Neuronal stem cell (in vitro differentiated cells): ENCODE measurements at regions not wholly inside any gene's neighbourhood (a gene's known extent, or its start where the extent isn't known, plus 50 kb on each side); places are given as distances from the start of the nearest gene placed in this dataset.

Experiments used
- DNase-seq: peaks from one replicate; pipeline ENCODE4 v3.0.0-alpha.2; 2013; ENCODE audit warnings: low spot score
- H2AFZ ChIP-seq: one replicate; pipeline ENCODE4 v1.6.1; 2013; ENCODE audit warnings: mild to moderate bottlenecking, low read length, inconsistent platforms
- H2AK5ac ChIP-seq: 2 replicates; pipeline ENCODE4 v1.6.1; 2013; ENCODE audit warnings: low read depth, mild to moderate bottlenecking, inconsistent platforms, low read length, moderate library complexity, mixed read lengths
- H2BK120ac ChIP-seq: 2 replicates; pipeline ENCODE4 v1.6.1; 2013; ENCODE audit warnings: low read depth, mild to moderate bottlenecking, inconsistent platforms, low read length, moderate library complexity, mixed read lengths
- H2BK12ac ChIP-seq: one replicate; pipeline ENCODE4 v1.6.1; 2013; ENCODE audit warnings: low read length, inconsistent platforms
- H2BK15ac ChIP-seq: 2 replicates; pipeline ENCODE4 v1.6.1; 2013; ENCODE audit warnings: mild to moderate bottlenecking, low read length, inconsistent platforms, mixed read lengths
- H2BK5ac ChIP-seq: one replicate; pipeline ENCODE4 v1.6.1; 2013; ENCODE audit warnings: inconsistent platforms, mild to moderate bottlenecking, low read length, moderate library complexity
- H3K14ac ChIP-seq: one replicate; pipeline ENCODE4 v1.6.1; 2013; ENCODE audit warnings: low read length, inconsistent platforms
- H3K18ac ChIP-seq: 2 replicates; pipeline ENCODE4 v1.6.1; 2013; ENCODE audit warnings: low read length, inconsistent platforms
- H3K23ac ChIP-seq: 2 replicates; pipeline ENCODE4 v1.6.1; 2013; ENCODE audit warnings: low read depth, mild to moderate bottlenecking, mixed read lengths, low read length, inconsistent platforms; ENCODE audit not compliant: poor library complexity
- H3K27ac ChIP-seq: replicated peaks from 3 replicates; pipeline ENCODE4 v1.5.1; 2013; ENCODE audit warnings: low read length, inconsistent platforms
- H3K27me3 ChIP-seq, 3 experiments: 2 replicates each; pipeline ENCODE4 v1.6.1; 2013; ENCODE audit warnings: low read length in 3 of 3, mild to moderate bottlenecking in 2 of 3, inconsistent platforms in 1 of 3, low read depth in 1 of 3, mixed read lengths in 1 of 3, moderate library complexity in 1 of 3; ENCODE audit not compliant: control insufficient read depth in 3 of 3, insufficient read depth in 3 of 3
- H3K36me3 ChIP-seq, 2 donors: replicated peaks in 1 of 2; 2 replicates each; pipeline ENCODE4 v1.6.1; 2013; ENCODE audit warnings: low read length in 2 of 2; ENCODE audit not compliant: control insufficient read depth in 2 of 2, insufficient read depth in 2 of 2
- H3K4ac ChIP-seq: 2 replicates; pipeline ENCODE4 v1.6.1; 2013; ENCODE audit warnings: inconsistent platforms, mild to moderate bottlenecking, low read length, moderate library complexity
- H3K4me1 ChIP-seq, 2 donors: 1 replicate in 1 of 2; 2 replicates in 1 of 2; pipeline ENCODE4 v1.6.1; 2013; ENCODE audit warnings: low read length in 2 of 2, low read depth in 1 of 2; ENCODE audit not compliant: control insufficient read depth in 2 of 2, insufficient read depth in 1 of 2
- H3K4me2 ChIP-seq: one replicate; pipeline ENCODE4 v1.6.1; 2013; ENCODE audit warnings: mild to moderate bottlenecking, low read length, inconsistent platforms; ENCODE audit not compliant: insufficient read depth, poor library complexity, severe bottlenecking
- H3K4me3 ChIP-seq, 2 donors: 2 replicates each; pipeline ENCODE4 v1.5.1; 2013; ENCODE audit warnings: low read length in 2 of 2, mild to moderate bottlenecking in 2 of 2, inconsistent platforms in 1 of 2, moderate library complexity in 1 of 2
- H3K79me1 ChIP-seq: one replicate; pipeline ENCODE4 v1.6.1; 2013; ENCODE audit warnings: low read depth, mild to moderate bottlenecking, inconsistent platforms, low read length, moderate library complexity
- H3K9ac ChIP-seq: one replicate; pipeline ENCODE4 v1.6.1; 2013; ENCODE audit warnings: mild to moderate bottlenecking, low read depth, low read length, inconsistent platforms; ENCODE audit not compliant: poor library complexity
- H3K9me3 ChIP-seq, 2 donors: replicated peaks in 1 of 2; 2 replicates each; pipeline versions ENCODE3 to v1.6.1; 2013; ENCODE audit warnings: low read length in 2 of 2, mild to moderate bottlenecking in 2 of 2, inconsistent platforms in 1 of 2, low read depth in 1 of 2, mixed read lengths in 1 of 2, moderate library complexity in 1 of 2; ENCODE audit not compliant: control insufficient read depth in 2 of 2, insufficient read depth in 1 of 2
- H4K8ac ChIP-seq: one replicate; pipeline ENCODE4 v1.6.1; 2013; ENCODE audit warnings: low read depth, mild to moderate bottlenecking, inconsistent platforms, low read length, moderate library complexity
- H4K91ac ChIP-seq: one replicate; pipeline ENCODE4 v1.6.1; 2013; ENCODE audit warnings: low read length, low read depth, mild to moderate bottlenecking, inconsistent platforms; ENCODE audit not compliant: poor library complexity
- WGBS, 2 donors: extraction: QIAGEN DNeasy Blood & Tissue Kit; methylation state at CpG; one replicate each; pipeline ENCODE4 v1.1.7; 2013; ENCODE audit warnings: missing lambda C conversion rate in 2 of 2, mixed read lengths in 1 of 2; ENCODE audit not compliant: insufficient read length in 2 of 2, insufficient replicate concordance in 1 of 2; ENCODE audit errors: extremely low coverage in 2 of 2; 5-methylcytosine and 5-hydroxymethylcytosine counted together

GRCh38 chr2:49261781-49262180 lies 107.5 kb upstream of the FSHR start:
- no peak overlapping the region for H2AFZ ChIP-seq
- H4K91ac ChIP-seq = no peak overlapping the region
- peaks cover 0 to 1% of the 10 kb centered on the region in 2 donors for H3K4me1 ChIP-seq
- H3K23ac ChIP-seq = no peak overlapping the region
- no peak overlapping the region for H3K9ac ChIP-seq
- H3K14ac ChIP-seq = no peak overlapping the region
- WGBS, 2 donors = no CpG with 5 or more reads among the region's 4 CpGs
- no peak overlapping the region for H4K8ac ChIP-seq
- no peak for DNase-seq
- H3K9me3 ChIP-seq = no peaks in the 10 kb centered on the region
- no peak overlapping the region for H2BK15ac ChIP-seq
- H3K4ac ChIP-seq = no peak overlapping the region
- no peak overlapping the region for H3K4me3 ChIP-seq
- no peak overlapping the region for H2BK120ac ChIP-seq
- no peak overlapping the region for H2AK5ac ChIP-seq
- H3K36me3 ChIP-seq = no peaks in the 10 kb centered on the region
- no peak overlapping the region for H2BK5ac ChIP-seq
- H3K79me1 ChIP-seq = no peaks in the 10 kb centered on the region
- H3K4me2 ChIP-seq = no peak overlapping the region
- no peaks in the 10 kb centered on the region for H3K27me3 ChIP-seq
- no peak overlapping the region for H3K18ac ChIP-seq
- H2BK12ac ChIP-seq = no peak overlapping the region
- no peak overlapping the region for H3K27ac ChIP-seq

GRCh38 chr2:49260979-49261538 lies 106.7 kb upstream of the FSHR start:
- H2AK5ac ChIP-seq = no peak overlapping the region
- no peak overlapping the region for H3K27ac ChIP-seq
- H3K4ac ChIP-seq = no peak overlapping the region
- H3K18ac ChIP-seq = no peak overlapping the region
- no peak for DNase-seq
- no peak overlapping the region for H3K23ac ChIP-seq
- no peak overlapping the region for H3K14ac ChIP-seq
- no peaks in the 10 kb centered on the region for H3K9me3 ChIP-seq
- H3K36me3 ChIP-seq = no peaks in the 10 kb centered on the region
- no peak overlapping the region for H4K8ac ChIP-seq
- no peak overlapping the region for H4K91ac ChIP-seq
- WGBS, 2 donors = no CpG with 5 or more reads among the region's 6 CpGs
- H2BK120ac ChIP-seq = no peak overlapping the region
- H2BK15ac ChIP-seq = no peak overlapping the region
- H3K4me2 ChIP-seq = no peak overlapping the region
- H3K4me1 ChIP-seq = peaks cover 0 to 1% of the 10 kb centered on the region in 2 donors
- H3K27me3 ChIP-seq = no peaks in the 10 kb centered on the region
- H3K4me3 ChIP-seq = no peak overlapping the region
- no peak overlapping the region for H3K9ac ChIP-seq
- no peaks in the 10 kb centered on the region for H3K79me1 ChIP-seq
- no peak overlapping the region for H2BK12ac ChIP-seq
- H2BK5ac ChIP-seq = no peak overlapping the region
- no peak overlapping the region for H2AFZ ChIP-seq

- Histone ChIP-seq H3K9ac (no peak overlapping the region), H3K79me1 (no peaks in the 10 kb centered on the region), H3K4me2 (no peak overlapping the region), H3K4me3 (no peak overlapping the region), H3K18ac (no peak overlapping the region), H3K27me3 (no peaks in the 10 kb centered on the region), H2BK120ac (no peak overlapping the region), H2BK5ac (no peak overlapping the region), H2AK5ac (no peak overlapping the region), H3K9me3 (no peaks in the 10 kb centered on the region), H3K14ac (no peak overlapping the region), H3K23ac (no peak overlapping the region), H4K8ac (no peak overlapping the region), H3K27ac (no peak overlapping the region), H2AFZ (no peak overlapping the region), H3K4ac (no peak overlapping the region), H4K91ac (no peak overlapping the region), H3K4me1 (peaks cover 0 to 1% of the 10 kb centered on the region in 2 donors), H3K36me3 (no peaks in the 10 kb centered on the region), H2BK12ac (no peak overlapping the region), H2BK15ac (no peak overlapping the region)
- DNase-seq = no peak
- no CpG with 5 or more reads among the region's 1 CpG for WGBS, 2 donors
Measured at GRCh38 chr2:49259926-49260325, 105.6 kb upstream of the FSHR start.

GRCh38 chr2:49255409-49255971 lies 101.2 kb upstream of the FSHR start:
- Histone ChIP-seq H2AK5ac (no peak overlapping the region), H2BK12ac (no peak overlapping the region), H2BK120ac (no peak overlapping the region), H2BK5ac (no peak overlapping the region), H3K9ac (no peak overlapping the region), H3K18ac (no peak overlapping the region), H4K91ac (no peak overlapping the region), H3K27me3 (no peaks in the 10 kb centered on the region), H3K9me3 (no peaks in the 10 kb centered on the region), H3K14ac (no peak overlapping the region), H3K27ac (no peak overlapping the region), H3K79me1 (no peaks in the 10 kb centered on the region), H2AFZ (no peak overlapping the region), H2BK15ac (no peak overlapping the region), H3K4me2 (no peak overlapping the region), H3K36me3 (no peaks in the 10 kb centered on the region), H3K4me1 (no peaks in the 10 kb centered on the region), H3K23ac (no peak overlapping the region), H3K4me3 (no peak overlapping the region), H3K4ac (no peak overlapping the region), H4K8ac (no peak overlapping the region)
- DNase-seq = no peak
- no CpG with 5 or more reads among the region's 3 CpGs for WGBS, 2 donors
